ENCODE measurements at regions not wholly inside any gene's neighbourhood (a gene's known extent, or its start where the extent isn't known, plus 50 kb on each side); places are given as distances from the start of the nearest gene placed in this dataset.
A peak's percentile ranks its signal among the peaks of the same experiment; 100 is the strongest.

DNA sequence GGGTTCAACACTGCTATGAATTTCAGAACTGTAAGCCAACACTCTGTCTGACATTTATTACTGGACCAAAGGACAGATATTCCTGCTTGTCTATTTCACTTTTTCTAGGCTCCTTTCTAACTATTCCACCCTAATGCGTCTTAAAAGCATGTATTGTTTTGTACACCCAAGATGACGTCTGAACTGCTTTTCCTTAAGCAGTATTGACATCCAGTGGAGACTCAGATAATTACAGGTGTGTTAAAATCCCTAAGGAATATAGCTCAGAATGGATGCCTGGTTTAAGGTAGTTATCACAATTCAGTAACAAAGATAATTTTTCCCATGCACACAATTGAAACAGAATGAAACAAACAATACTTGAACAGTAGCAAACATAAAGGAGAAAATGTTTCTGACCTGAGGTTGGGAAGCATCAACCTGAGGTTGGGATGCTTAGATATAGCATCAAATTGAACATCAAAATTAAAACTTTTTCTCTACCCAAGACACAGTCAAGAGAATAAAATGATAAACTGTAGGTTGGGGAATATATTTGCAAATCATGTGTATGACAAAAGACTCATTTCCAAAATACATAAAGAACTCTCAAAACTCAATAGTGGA is 93.7 kb upstream of the PTPRR start:
- TF ChIP-seq CREB1 (IDR thresholded peaks at IDR 0.05; ENCODE audit: low read depth) (no peak), RAD21 (IDR thresholded peaks at IDR 0.05; ENCODE audit: low read depth) (peak; percentile 72), FOXM1 (IDR thresholded peaks at IDR 0.05; ENCODE audit: borderline replicate concordance, low read depth) (no peak), ZBTB7A (IDR thresholded peaks at IDR 0.05; ENCODE audit: low read depth) (no peak), TEAD4 (IDR thresholded peaks at IDR 0.05) (no peak), CEBPB (IDR thresholded peaks at IDR 0.05) (no peak)
- TF ChIP-seq, protein P1, sequence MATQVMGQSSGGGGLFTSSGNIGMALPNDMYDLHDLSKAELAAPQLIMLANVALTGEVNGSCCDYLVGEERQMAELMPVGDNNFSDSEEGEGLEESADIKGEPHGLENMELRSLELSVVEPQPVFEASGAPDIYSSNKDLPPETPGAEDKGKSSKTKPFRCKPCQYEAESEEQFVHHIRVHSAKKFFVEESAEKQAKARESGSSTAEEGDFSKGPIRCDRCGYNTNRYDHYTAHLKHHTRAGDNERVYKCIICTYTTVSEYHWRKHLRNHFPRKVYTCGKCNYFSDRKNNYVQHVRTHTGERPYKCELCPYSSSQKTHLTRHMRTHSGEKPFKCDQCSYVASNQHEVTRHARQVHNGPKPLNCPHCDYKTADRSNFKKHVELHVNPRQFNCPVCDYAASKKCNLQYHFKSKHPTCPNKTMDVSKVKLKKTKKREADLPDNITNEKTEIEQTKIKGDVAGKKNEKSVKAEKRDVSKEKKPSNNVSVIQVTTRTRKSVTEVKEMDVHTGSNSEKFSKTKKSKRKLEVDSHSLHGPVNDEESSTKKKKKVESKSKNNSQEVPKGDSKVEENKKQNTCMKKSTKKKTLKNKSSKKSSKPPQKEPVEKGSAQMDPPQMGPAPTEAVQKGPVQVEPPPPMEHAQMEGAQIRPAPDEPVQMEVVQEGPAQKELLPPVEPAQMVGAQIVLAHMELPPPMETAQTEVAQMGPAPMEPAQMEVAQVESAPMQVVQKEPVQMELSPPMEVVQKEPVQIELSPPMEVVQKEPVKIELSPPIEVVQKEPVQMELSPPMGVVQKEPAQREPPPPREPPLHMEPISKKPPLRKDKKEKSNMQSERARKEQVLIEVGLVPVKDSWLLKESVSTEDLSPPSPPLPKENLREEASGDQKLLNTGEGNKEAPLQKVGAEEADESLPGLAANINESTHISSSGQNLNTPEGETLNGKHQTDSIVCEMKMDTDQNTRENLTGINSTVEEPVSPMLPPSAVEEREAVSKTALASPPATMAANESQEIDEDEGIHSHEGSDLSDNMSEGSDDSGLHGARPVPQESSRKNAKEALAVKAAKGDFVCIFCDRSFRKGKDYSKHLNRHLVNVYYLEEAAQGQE (IDR thresholded peaks at IDR 0.05; ENCODE audit: low read depth), result no peak
- TF ChIP-seq, protein P2, sequence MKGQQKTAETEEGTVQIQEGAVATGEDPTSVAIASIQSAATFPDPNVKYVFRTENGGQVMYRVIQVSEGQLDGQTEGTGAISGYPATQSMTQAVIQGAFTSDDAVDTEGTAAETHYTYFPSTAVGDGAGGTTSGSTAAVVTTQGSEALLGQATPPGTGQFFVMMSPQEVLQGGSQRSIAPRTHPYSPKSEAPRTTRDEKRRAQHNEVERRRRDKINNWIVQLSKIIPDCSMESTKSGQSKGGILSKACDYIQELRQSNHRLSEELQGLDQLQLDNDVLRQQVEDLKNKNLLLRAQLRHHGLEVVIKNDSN (IDR thresholded peaks at IDR 0.05), result no peak

DNA sequence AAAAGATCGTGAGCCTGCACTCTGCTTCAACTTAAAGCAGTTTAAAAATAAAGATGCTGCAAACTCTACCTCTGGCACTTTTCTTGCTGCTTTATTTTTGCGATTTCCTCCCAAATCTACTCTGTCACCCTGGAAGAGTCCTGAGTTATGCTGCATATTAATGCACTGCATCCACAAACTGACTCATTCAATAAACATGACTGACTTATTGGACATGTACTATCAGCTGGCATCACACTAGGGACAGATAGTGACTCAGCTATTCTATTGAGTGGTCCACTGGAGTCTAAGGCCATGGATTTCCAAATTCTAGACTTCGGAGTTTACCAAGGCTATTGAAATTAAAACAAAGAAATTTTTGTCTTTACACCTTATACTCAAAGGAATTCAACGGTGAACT is 90.7 kb upstream of the PTPRR start:
- TF ChIP-seq FOXM1 (IDR thresholded peaks at IDR 0.05; ENCODE audit: borderline replicate concordance, low read depth) (no peak), TAF1 (IDR thresholded peaks at IDR 0.05; ENCODE audit: low read depth) (no peak), ZBTB7A (IDR thresholded peaks at IDR 0.05; ENCODE audit: low read depth) (no peak), TEAD4 (IDR thresholded peaks at IDR 0.05) (no peak), EGR1 (IDR thresholded peaks at IDR 0.05) (no peak), EP300 (IDR thresholded peaks at IDR 0.05; ENCODE audit: borderline replicate concordance) (no peak), CEBPB (IDR thresholded peaks at IDR 0.05) (no peak), YY1 (IDR thresholded peaks at IDR 0.05; ENCODE audit: low read depth) (no peak)
- TF ChIP-seq, protein P3, sequence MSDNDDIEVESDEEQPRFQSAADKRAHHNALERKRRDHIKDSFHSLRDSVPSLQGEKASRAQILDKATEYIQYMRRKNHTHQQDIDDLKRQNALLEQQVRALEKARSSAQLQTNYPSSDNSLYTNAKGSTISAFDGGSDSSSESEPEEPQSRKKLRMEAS (IDR thresholded peaks at IDR 0.05), result no peak
- TF ChIP-seq, protein P1 (IDR thresholded peaks at IDR 0.05; ENCODE audit: low read depth), result no peak

DNA sequence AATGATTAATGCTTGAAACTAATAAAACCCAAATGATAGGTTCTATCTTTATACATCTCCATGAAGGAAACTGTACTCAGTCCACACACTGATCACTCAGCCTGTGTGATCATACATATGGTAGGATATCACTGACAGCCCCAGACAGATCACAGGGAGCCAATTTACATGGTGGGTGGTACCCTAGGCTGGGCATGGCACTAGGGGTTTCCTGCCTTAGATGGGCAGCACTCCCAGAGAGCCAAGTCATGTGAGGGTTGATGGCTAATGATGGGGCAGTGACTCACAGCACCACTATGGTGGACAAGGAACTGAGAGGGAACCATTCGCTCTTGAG is 89.6 kb upstream of the PTPRR start:
- TF ChIP-seq FOXM1 (IDR thresholded peaks at IDR 0.05; ENCODE audit: borderline replicate concordance, low read depth), result no peak
- TF ChIP-seq NFIC (IDR thresholded peaks at IDR 0.05), result no peak
- TF ChIP-seq, protein P1 (IDR thresholded peaks at IDR 0.05; ENCODE audit: low read depth), result no peak
- TF ChIP-seq, protein P3 (IDR thresholded peaks at IDR 0.05), result no peak
- no peak for TF ChIP-seq RAD21 (IDR thresholded peaks at IDR 0.05; ENCODE audit: low read depth)
- no peak for TF ChIP-seq EP300 (IDR thresholded peaks at IDR 0.05; ENCODE audit: borderline replicate concordance)

DNA sequence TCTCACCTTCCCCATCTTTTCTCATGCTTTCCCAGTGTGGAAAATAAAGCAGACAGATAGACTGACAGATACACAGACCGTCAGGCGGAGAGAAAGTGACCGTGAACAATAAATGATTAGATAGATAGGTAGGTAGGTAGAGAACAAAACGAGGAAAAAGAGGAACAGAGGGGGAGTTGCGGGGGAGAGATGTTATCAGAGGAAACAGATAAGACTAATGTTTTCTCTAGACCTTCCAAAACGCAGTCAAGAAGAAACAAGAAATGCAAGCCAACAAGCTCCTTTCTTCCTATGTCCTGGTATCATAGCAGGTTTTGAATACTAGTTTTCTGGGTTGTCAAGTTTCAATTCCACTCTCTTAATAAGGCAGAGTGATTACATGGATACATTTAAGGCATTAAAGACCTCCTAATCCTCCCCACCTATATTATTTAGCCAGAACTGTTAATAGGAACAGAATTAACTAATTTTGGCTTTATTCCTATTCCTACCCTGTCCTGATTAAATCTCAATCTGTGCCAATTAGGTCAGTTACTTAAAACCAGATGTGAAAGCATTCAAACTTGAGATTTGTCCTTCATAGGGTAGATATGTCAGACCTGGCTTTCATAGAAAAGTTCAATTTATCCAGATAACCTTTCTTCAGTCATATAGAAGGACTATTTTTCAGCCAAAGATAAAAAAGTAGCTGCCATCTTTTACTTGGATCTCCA is 89.0 kb upstream of the PTPRR start:
- no peak for TF ChIP-seq CREB1 (IDR thresholded peaks at IDR 0.05; ENCODE audit: low read depth)
- TF ChIP-seq, protein P3 (IDR thresholded peaks at IDR 0.05), result no peak
- TF ChIP-seq, protein P1 (IDR thresholded peaks at IDR 0.05; ENCODE audit: low read depth), result no peak
- TF ChIP-seq, protein P2 (IDR thresholded peaks at IDR 0.05), result no peak
- no peak for TF ChIP-seq TAF1 (IDR thresholded peaks at IDR 0.05; ENCODE audit: low read depth)
- no peak for TF ChIP-seq ZBTB7A (IDR thresholded peaks at IDR 0.05; ENCODE audit: low read depth)
- TF ChIP-seq RAD21 (IDR thresholded peaks at IDR 0.05; ENCODE audit: low read depth), result no peak
- no peak for TF ChIP-seq YY1 (IDR thresholded peaks at IDR 0.05; ENCODE audit: low read depth)
- TF ChIP-seq NFIC (IDR thresholded peaks at IDR 0.05), result no peak
- no peak for TF ChIP-seq EGR1 (IDR thresholded peaks at IDR 0.05)
- no peak for TF ChIP-seq TCF12 (IDR thresholded peaks at IDR 0.05; ENCODE audit: low read depth)
- TF ChIP-seq TEAD4 (IDR thresholded peaks at IDR 0.05), result no peak
- TF ChIP-seq EP300 (IDR thresholded peaks at IDR 0.05; ENCODE audit: borderline replicate concordance), result no peak
- no peak for TF ChIP-seq CEBPB (IDR thresholded peaks at IDR 0.05)

All from Ishikawa (cell line).